Testis (tissue), 2 donors: ENCODE measurements at regions not wholly inside any gene's neighbourhood (a gene's known extent, or its start where the extent isn't known, plus 50 kb on each side); places are given as distances from the start of the nearest gene placed in this dataset.

Experiments
- POLR2A ChIP-seq: fragments of 450-650 bp; IDR thresholded peaks from one replicate; pipeline ENCODE4 v1.6.1; 2017; ENCODE audit warnings: antibody characterized with exemption, mild to moderate bottlenecking, moderate library complexity
- TF ChIP-seq, protein P1 (sequence below), 3 experiments: fragments of 450-650 bp in 2 of 3; fragments of 200-600 bp in 1 of 3; sonication (generic) in 1 of 3; IDR thresholded peaks; one replicate each; pipeline ENCODE4 v1.5.1; 2016 to 2019; ENCODE audit warnings: antibody characterized with exemption in 3 of 3, mild to moderate bottlenecking in 2 of 3, moderate library complexity in 1 of 3

DNA sequence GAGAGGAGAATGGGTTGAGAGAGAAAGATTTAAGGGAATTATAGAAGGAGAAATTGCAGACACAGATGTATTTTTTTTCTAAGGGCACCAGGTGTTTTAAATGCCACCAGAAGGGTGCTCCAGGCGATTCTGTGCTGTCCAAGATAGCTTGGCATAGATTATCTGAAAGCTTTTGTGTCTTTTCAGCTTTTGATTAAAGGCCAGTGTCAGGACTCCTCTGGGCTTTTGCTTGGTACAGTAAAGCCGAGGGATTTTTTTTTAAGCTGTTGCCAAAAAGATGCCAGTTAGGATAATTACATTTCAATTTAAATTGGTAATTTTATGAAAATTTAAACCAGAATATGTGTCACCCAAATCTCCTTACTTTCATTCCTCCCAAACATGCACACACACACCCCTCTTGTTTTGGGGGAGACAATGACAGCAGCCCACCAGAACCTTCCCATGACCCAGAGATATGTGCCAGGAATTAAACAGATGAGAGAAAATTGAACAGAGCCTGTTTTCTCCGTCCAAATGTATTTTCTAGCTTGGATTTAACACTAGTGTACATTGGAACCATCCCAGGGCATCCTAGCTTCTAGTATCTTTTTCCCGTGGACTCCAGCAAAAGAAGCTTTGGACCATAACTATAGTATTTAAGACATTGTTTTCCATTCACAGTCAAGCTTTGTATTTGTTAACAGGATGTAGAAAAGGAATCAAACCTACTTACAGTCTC, 670.7 kb upstream of the CXADR start:
- TF ChIP-seq, protein P1, sequence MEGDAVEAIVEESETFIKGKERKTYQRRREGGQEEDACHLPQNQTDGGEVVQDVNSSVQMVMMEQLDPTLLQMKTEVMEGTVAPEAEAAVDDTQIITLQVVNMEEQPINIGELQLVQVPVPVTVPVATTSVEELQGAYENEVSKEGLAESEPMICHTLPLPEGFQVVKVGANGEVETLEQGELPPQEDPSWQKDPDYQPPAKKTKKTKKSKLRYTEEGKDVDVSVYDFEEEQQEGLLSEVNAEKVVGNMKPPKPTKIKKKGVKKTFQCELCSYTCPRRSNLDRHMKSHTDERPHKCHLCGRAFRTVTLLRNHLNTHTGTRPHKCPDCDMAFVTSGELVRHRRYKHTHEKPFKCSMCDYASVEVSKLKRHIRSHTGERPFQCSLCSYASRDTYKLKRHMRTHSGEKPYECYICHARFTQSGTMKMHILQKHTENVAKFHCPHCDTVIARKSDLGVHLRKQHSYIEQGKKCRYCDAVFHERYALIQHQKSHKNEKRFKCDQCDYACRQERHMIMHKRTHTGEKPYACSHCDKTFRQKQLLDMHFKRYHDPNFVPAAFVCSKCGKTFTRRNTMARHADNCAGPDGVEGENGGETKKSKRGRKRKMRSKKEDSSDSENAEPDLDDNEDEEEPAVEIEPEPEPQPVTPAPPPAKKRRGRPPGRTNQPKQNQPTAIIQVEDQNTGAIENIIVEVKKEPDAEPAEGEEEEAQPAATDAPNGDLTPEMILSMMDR (IDR thresholded peaks at IDR 0.05): no peak
- TF ChIP-seq POLR2A: no peak
